ENCODE measurements at regions not wholly inside any gene's neighbourhood (a gene's known extent, or its start where the extent isn't known, plus 50 kb on each side); places are given as distances from the start of the nearest gene placed in this dataset.

GRCh38 chr5:74070766-74071165 is 444.8 kb downstream of the ARHGEF28 start:
- intact Hi-C loops (cut with micrococcal nuclease): no loop called here
- Histone ChIP-seq H3K4me3 (replicated peaks in 1 of 2; ENCODE audit: low read depth in 1 of 2, low read length in 2 of 2) (no peak overlapping the region), H3K4me2 (ENCODE audit: low read length) (no peak overlapping the region), H4K20me1 (ENCODE audit: insufficient read depth) (no peaks in the 10 kb centered on the region), H3K4me1 (ENCODE audit: control insufficient read depth in 1 of 2, insufficient read depth in 2 of 2, low read length in 2 of 2) (peaks cover 10 to 12% of the 10 kb centered on the region in 2 experiments), H3K9me2 (ENCODE audit: insufficient read depth) (no peaks in the 10 kb centered on the region), H3K9ac (ENCODE audit: low read length) (no peak overlapping the region), H3K27ac (ENCODE audit: low read depth, low read length) (no peak overlapping the region), H3K36me3 (ENCODE audit: control insufficient read depth in 1 of 2, insufficient read depth in 2 of 2, low read length in 2 of 2) (no peaks in the 10 kb centered on the region), H2AFZ (ENCODE audit: low read depth, low read length, poor library complexity, severe bottlenecking) (no peak overlapping the region), H3K27me3 (ENCODE audit: insufficient read depth, low read length) (no peaks in the 10 kb centered on the region), H3K79me2 (ENCODE audit: insufficient read depth, low read length) (no peaks in the 10 kb centered on the region), H3K9me3 (ENCODE audit: control insufficient read depth in 1 of 2, insufficient read depth in 1 of 2, low read depth in 1 of 2, low read length in 2 of 2) (no peaks in the 10 kb centered on the region)
- ATAC-seq (no peak), DNase-seq (ENCODE audit: low read depth, low spot score) (no peak)
- ChIA-PET RAD21 (ENCODE audit: low non-redundant PET in 1 of 2, low total read pairs in 2 of 2, uncharacterized antibody in 2 of 2, unreplicated experiment in 2 of 2) (no interaction called here), CTCF (no interaction called here), POLR2A (no interaction called here)
- TF ChIP-seq JUND (IDR thresholded peaks at IDR 0.05): no peak
- TF ChIP-seq, protein P1, sequence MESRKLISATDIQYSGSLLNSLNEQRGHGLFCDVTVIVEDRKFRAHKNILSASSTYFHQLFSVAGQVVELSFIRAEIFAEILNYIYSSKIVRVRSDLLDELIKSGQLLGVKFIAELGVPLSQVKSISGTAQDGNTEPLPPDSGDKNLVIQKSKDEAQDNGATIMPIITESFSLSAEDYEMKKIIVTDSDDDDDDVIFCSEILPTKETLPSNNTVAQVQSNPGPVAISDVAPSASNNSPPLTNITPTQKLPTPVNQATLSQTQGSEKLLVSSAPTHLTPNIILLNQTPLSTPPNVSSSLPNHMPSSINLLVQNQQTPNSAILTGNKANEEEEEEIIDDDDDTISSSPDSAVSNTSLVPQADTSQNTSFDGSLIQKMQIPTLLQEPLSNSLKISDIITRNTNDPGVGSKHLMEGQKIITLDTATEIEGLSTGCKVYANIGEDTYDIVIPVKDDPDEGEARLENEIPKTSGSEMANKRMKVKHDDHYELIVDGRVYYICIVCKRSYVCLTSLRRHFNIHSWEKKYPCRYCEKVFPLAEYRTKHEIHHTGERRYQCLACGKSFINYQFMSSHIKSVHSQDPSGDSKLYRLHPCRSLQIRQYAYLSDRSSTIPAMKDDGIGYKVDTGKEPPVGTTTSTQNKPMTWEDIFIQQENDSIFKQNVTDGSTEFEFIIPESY (IDR thresholded peaks at IDR 0.05; ENCODE audit: extremely low read depth, insufficient replicate concordance, low read length): no peak
- TF ChIP-seq YY1 (IDR thresholded peaks at IDR 0.05; ENCODE audit: extremely low read depth, insufficient replicate concordance, low read depth, low read length): no peak
- no peak for TF ChIP-seq ELF1 (IDR thresholded peaks at IDR 0.05; ENCODE audit: borderline replicate concordance, low read depth)
- TF ChIP-seq POLR2AphosphoS5 (IDR thresholded peaks at IDR 0.05; ENCODE audit: low read depth, low read length): no peak
- no peak for TF ChIP-seq RAD21 (IDR thresholded peaks at IDR 0.05; ENCODE audit: low read depth)
- TF ChIP-seq EGR1 (IDR thresholded peaks at IDR 0.05; ENCODE audit: low read depth): no peak
- TF ChIP-seq TCF7L2 (IDR thresholded peaks at IDR 0.05; ENCODE audit: borderline replicate concordance, extremely low read depth, insufficient read depth, insufficient read length): no peak
- no TSS peak for BruUV-seq (replicated peaks)

- DNase-seq (ENCODE audit: low read depth, low spot score) (no peak), ATAC-seq (no peak)
- Histone ChIP-seq H3K27me3 (ENCODE audit: insufficient read depth, low read length) (no peaks in the 10 kb centered on the region), H3K4me1 (ENCODE audit: control insufficient read depth in 1 of 2, insufficient read depth in 2 of 2, low read length in 2 of 2) (peaks cover 10 to 12% of the 10 kb centered on the region in 2 experiments), H3K36me3 (ENCODE audit: control insufficient read depth in 1 of 2, insufficient read depth in 2 of 2, low read length in 2 of 2) (no peaks in the 10 kb centered on the region), H4K20me1 (ENCODE audit: insufficient read depth) (no peaks in the 10 kb centered on the region), H3K4me3 (replicated peaks in 1 of 2; ENCODE audit: low read depth in 1 of 2, low read length in 2 of 2) (no peak overlapping the region), H3K9me2 (ENCODE audit: insufficient read depth) (no peaks in the 10 kb centered on the region), H3K27ac (ENCODE audit: low read depth, low read length) (no peak overlapping the region), H2AFZ (ENCODE audit: low read depth, low read length, poor library complexity, severe bottlenecking) (no peak overlapping the region), H3K79me2 (ENCODE audit: insufficient read depth, low read length) (no peaks in the 10 kb centered on the region), H3K9me3 (ENCODE audit: control insufficient read depth in 1 of 2, insufficient read depth in 1 of 2, low read depth in 1 of 2, low read length in 2 of 2) (no peaks in the 10 kb centered on the region), H3K9ac (ENCODE audit: low read length) (no peak overlapping the region), H3K4me2 (ENCODE audit: low read length) (no peak overlapping the region)
- TF ChIP-seq SIN3A (IDR thresholded peaks at IDR 0.05; ENCODE audit: low read depth): no peak
- intact Hi-C loops (cut with micrococcal nuclease): no loop called here
- ChIA-PET POLR2A (no interaction called here), RAD21 (ENCODE audit: low non-redundant PET in 1 of 2, low total read pairs in 2 of 2, uncharacterized antibody in 2 of 2, unreplicated experiment in 2 of 2) (no interaction called here), CTCF (no interaction called here)
- BruUV-seq (replicated peaks): no TSS peak
These were observed 443.7 kb downstream of the ARHGEF28 start for GRCh38 chr5:74069741-74070140.
